WTC11 (cell line): ENCODE measurements at regions not wholly inside any gene's neighbourhood (a gene's known extent, or its start where the extent isn't known, plus 50 kb on each side); places are given as distances from the start of the nearest gene placed in this dataset.

Experiments
- ATAC-seq: fragments of 200-7000 bp; cut with Tn5 transposase; 2 replicates; pipeline ENCODE4 v1.10.0; 2021; ENCODE audit warnings: mild to moderate bottlenecking, moderate library complexity
- CTCF ChIA-PET: fragments of 300-600 bp; sonication (Branson Sonifier 250); formaldehyde crosslinking; loops from one replicate; lab custom pipeline; 2021; ENCODE audit warnings: antibody characterized with exemption; lab: Charles Lee
- POLR2A ChIA-PET: fragments of 350-600 bp; sonication (Branson Sonifier 250); formaldehyde crosslinking; loops from one replicate; lab custom pipeline; 2021; ENCODE audit warnings: antibody characterized with exemption; lab: Charles Lee
- DNase-seq: peaks from one replicate; pipeline ENCODE4 v3.0.0; 2021; ENCODE audit warnings: low spot score
- H3K27ac Mint-ChIP-seq: 2 replicates; pipeline ENCODE4 v1.8.0; 2021; ENCODE audit warnings: mixed read lengths
- H3K27me3 Mint-ChIP-seq: 2 replicates; pipeline ENCODE4 v1.8.0; 2021; ENCODE audit warnings: low read depth, mild to moderate bottlenecking, moderate library complexity, mixed read lengths
- H3K36me3 Mint-ChIP-seq: 2 replicates; pipeline ENCODE4 v1.8.0; 2021; ENCODE audit warnings: mixed read lengths
- H3K4me1 Mint-ChIP-seq: 2 replicates; pipeline ENCODE4 v1.8.0; 2022; ENCODE audit warnings: mixed read lengths
- H3K4me3 Mint-ChIP-seq: 2 replicates; pipeline ENCODE4 v1.8.0; 2021; ENCODE audit warnings: mild to moderate bottlenecking, moderate library complexity, mixed read lengths
- H3K9me3 Mint-ChIP-seq: 2 replicates; pipeline ENCODE4 v1.8.0; 2021; ENCODE audit warnings: mixed read lengths
- AR ChIP-seq: fragments of 250-450 bp; sonication (Bioruptor Pico); IDR thresholded peaks from 2 replicates; pipeline ENCODE4 v1.9.0; 2021; ENCODE audit warnings: mild to moderate bottlenecking
- ATF3 ChIP-seq: sonication (generic); formaldehyde crosslinking; conservative IDR thresholded peaks from 2 replicates; pipeline ENCODE4 v1.8.1; 2022; ENCODE audit warnings: mild to moderate bottlenecking, missing genetic modification reagents
- FOXP1 ChIP-seq: sonication (generic); formaldehyde crosslinking; IDR thresholded peaks from 2 replicates; pipeline ENCODE4 v1.8.0; 2022; ENCODE audit warnings: missing genetic modification reagents, mild to moderate bottlenecking, moderate library complexity, borderline replicate concordance
- FOXP4 ChIP-seq: sonication (generic); formaldehyde crosslinking; IDR thresholded peaks from 2 replicates; pipeline ENCODE4 v1.8.0; 2022; ENCODE audit warnings: mild to moderate bottlenecking, missing genetic modification reagents
- IRF1 ChIP-seq: sonication (generic); formaldehyde crosslinking; IDR thresholded peaks from 2 replicates; pipeline ENCODE4 v1.8.0; 2023; ENCODE audit warnings: missing genetic modification reagents
- MXD4 ChIP-seq: fragments of 250-450 bp; sonication (Bioruptor Pico); IDR thresholded peaks from 2 replicates; pipeline ENCODE4 v1.8.0; 2021; ENCODE audit warnings: mild to moderate bottlenecking, moderate library complexity, borderline replicate concordance
- MYBL2 ChIP-seq: sonication (generic); formaldehyde crosslinking; IDR thresholded peaks from 2 replicates; pipeline ENCODE4 v1.8.1; 2023; ENCODE audit warnings: mild to moderate bottlenecking, moderate library complexity, missing genetic modification reagents
- NR1H2 ChIP-seq: sonication (generic); formaldehyde crosslinking; IDR thresholded peaks from 2 replicates; pipeline ENCODE4 v1.9.0; 2021; ENCODE audit warnings: mild to moderate bottlenecking, moderate library complexity, missing genetic modification reagents
- OVOL2 ChIP-seq: fragments of 250-450 bp; sonication (Bioruptor Pico); IDR thresholded peaks from 2 replicates; pipeline ENCODE4 v1.9.0; 2021; ENCODE audit warnings: mild to moderate bottlenecking, borderline replicate concordance
- RORB ChIP-seq: fragments of 250-450 bp; sonication (Bioruptor Pico); IDR thresholded peaks from 2 replicates; pipeline ENCODE4 v1.9.0; 2021; ENCODE audit warnings: mild to moderate bottlenecking
- ZBTB21 ChIP-seq: sonication (generic); formaldehyde crosslinking; IDR thresholded peaks from 2 replicates; pipeline ENCODE4 v1.8.1; 2023; ENCODE audit warnings: mild to moderate bottlenecking, missing genetic modification reagents, borderline replicate concordance
- ZNF138 ChIP-seq: sonication (generic); formaldehyde crosslinking; conservative IDR thresholded peaks from 2 replicates; pipeline ENCODE4 v1.8.1; 2022; ENCODE audit warnings: mild to moderate bottlenecking, moderate library complexity, missing genetic modification reagents
- ZNF219 ChIP-seq: sonication (generic); formaldehyde crosslinking; IDR thresholded peaks from 2 replicates; pipeline ENCODE4 v1.8.0; 2023; ENCODE audit warnings: missing genetic modification reagents, mild to moderate bottlenecking, borderline replicate concordance
- ZNF232 ChIP-seq: sonication (generic); formaldehyde crosslinking; IDR thresholded peaks from 2 replicates; pipeline ENCODE4 v1.8.0; 2022; ENCODE audit warnings: mild to moderate bottlenecking, missing genetic modification reagents
- ZNF263 ChIP-seq: sonication (generic); formaldehyde crosslinking; IDR thresholded peaks from 2 replicates; pipeline ENCODE4 v1.8.1; 2022; ENCODE audit warnings: low read depth, mild to moderate bottlenecking, moderate library complexity, missing genetic modification reagents
- ZNF317 ChIP-seq: sonication (generic); formaldehyde crosslinking; IDR thresholded peaks from 2 replicates; pipeline ENCODE4 v1.8.1; 2023; ENCODE audit warnings: low read depth, mild to moderate bottlenecking, moderate library complexity, missing genetic modification reagents, borderline replicate concordance
- ZNF512 ChIP-seq: sonication (generic); formaldehyde crosslinking; IDR thresholded peaks from 2 replicates; pipeline ENCODE4 v1.8.1; 2022; ENCODE audit warnings: missing genetic modification reagents, borderline replicate concordance
- ZNF671 ChIP-seq: fragments of 250-450 bp; sonication (Bioruptor Pico); IDR thresholded peaks from 2 replicates; pipeline ENCODE4 v1.8.0; 2021; ENCODE audit warnings: mild to moderate bottlenecking
- ZSCAN18 ChIP-seq: fragments of 250-450 bp; sonication (Bioruptor Pico); IDR thresholded peaks from 2 replicates; pipeline ENCODE4 v2.1.2; 2022; ENCODE audit warnings: mild to moderate bottlenecking, moderate library complexity

GRCh38 chr13:104823709-104824108, 1711.8 kb downstream of the EFNB2 start:
- ChIA-PET CTCF (no interaction called here), POLR2A (no interaction called here)
- Mint-ChIP-seq H3K9me3 (peaks cover 33% of the 10 kb centered on the region), H3K36me3 (peaks cover 4% of the 10 kb centered on the region; the same call in 1 of the 2 replicates), H3K4me3 (no peak overlapping the region), H3K27ac (no peak overlapping the region), H3K4me1 (no peaks in the 10 kb centered on the region), H3K27me3 (no peaks in the 10 kb centered on the region)
- TF ChIP-seq FOXP4 (no peak), ATF3 (CRISPR knock-in tag) (no peak), NR1H2 (CRISPR knock-in tag) (no peak), ZNF138 (CRISPR knock-in tag) (no peak), MXD4 (CRISPR knock-in tag) (no peak), ZNF671 (CRISPR knock-in tag) (no peak), IRF1 (CRISPR knock-in tag) (no peak), FOXP1 (CRISPR knock-in tag) (no peak), ZSCAN18 (no peak), ZNF512 (no peak)
- no peak for ATAC-seq
- no peak for DNase-seq

- Mint-ChIP-seq H3K4me1 (no peaks in the 10 kb centered on the region), H3K27ac (no peak overlapping the region), H3K4me3 (no peak overlapping the region), H3K9me3 (peaks cover 33% of the 10 kb centered on the region), H3K36me3 (peaks cover 4% of the 10 kb centered on the region; the same call in 1 of the 2 replicates), H3K27me3 (no peaks in the 10 kb centered on the region)
- POLR2A ChIA-PET, result no interaction called here
- no peak for TF ChIP-seq ZNF219 (CRISPR knock-in tag)
- DNase-seq (no peak), ATAC-seq (no peak)
- CTCF ChIA-PET, result no interaction called here
Observed at GRCh38 chr13:104823071-104823470, 1712.4 kb downstream of the EFNB2 start.

GRCh38 chr13:104817271-104817670, 1718.2 kb downstream of the EFNB2 start:
- ATAC-seq (no peak), DNase-seq (no peak)
- Mint-ChIP-seq H3K4me3 (no peak overlapping the region), H3K4me1 (no peaks in the 10 kb centered on the region), H3K9me3 (no peaks in the 10 kb centered on the region), H3K27me3 (no peaks in the 10 kb centered on the region), H3K36me3 (no peaks in the 10 kb centered on the region), H3K27ac (no peak overlapping the region)
- POLR2A ChIA-PET, result no interaction called here
- CTCF ChIA-PET, result no interaction called here
- no peak for TF ChIP-seq ZSCAN18
- no peak for TF ChIP-seq ZBTB21
- TF ChIP-seq ZNF512, result no peak
- TF ChIP-seq MYBL2, result no peak
- TF ChIP-seq RORB (CRISPR knock-in tag), result no peak
- TF ChIP-seq OVOL2 (CRISPR knock-in tag), result no peak
- no peak for TF ChIP-seq AR
- no peak for TF ChIP-seq IRF1 (CRISPR knock-in tag)
- no peak for TF ChIP-seq ZNF317 (CRISPR knock-in tag)
- no peak for TF ChIP-seq ZNF232 (CRISPR knock-in tag)
- no peak for TF ChIP-seq ZNF263 (CRISPR knock-in tag)
